Left colon (tissue), 2 donors: ENCODE measurements at regions not wholly inside any gene's neighbourhood (a gene's known extent, or its start where the extent isn't known, plus 50 kb on each side); places are given as distances from the start of the nearest gene placed in this dataset.

Source experiments
- ATAC-seq: fragments of 200-7000 bp; cut with Tn5 transposase; one replicate; pipeline ENCODE4 v1.9.1; 2020; ENCODE audit warnings: mild to moderate bottlenecking, moderate library complexity
- DNase-seq, 2 donors: peaks; one replicate each; pipeline ENCODE4 v3.0.0-alpha.2; 2020
- intact Hi-C, 2 donors: fragments of 100-400 bp; cut with DNase I in 1 of 2; cut with micrococcal nuclease in 1 of 2; formaldehyde crosslinking; loops; one replicate each; pipeline versions ENCODE4 v1.11.2 to v1.14.0; 2022; cut with DNase I, micrococcal nuclease
- donor health status: DM: no; HTN: no; CAD: no.
- donor health status: DM: yes; HTN: yes; CAD: no.

- no peak for ATAC-seq
- intact Hi-C loops, result no loop called here
Observed at GRCh38 chr3:104548401-104548800, 818.3 kb upstream of the ALCAM start.

GRCh38 chr3:104549099-104549714, 817.5 kb upstream of the ALCAM start:
- intact Hi-C loops, result no loop called here
- DNase-seq (no peak), ATAC-seq (no peak)

More at GRCh38 chr3:104548401-104548800, 818.3 kb upstream of the ALCAM start:
- DNase-seq, result no peak

- DNase-seq (no peak), ATAC-seq (no peak)
- intact Hi-C loops, result no loop called here
Observed at GRCh38 chr3:104553121-104553520, 813.6 kb upstream of the ALCAM start.

- ATAC-seq, result no peak
- intact Hi-C loops, result no loop called here
- no peak for DNase-seq
Observed at GRCh38 chr3:104554425-104554824, 812.3 kb upstream of the ALCAM start.

GRCh38 chr3:104555728-104556127, 811.0 kb upstream of the ALCAM start:
- ATAC-seq (no peak), DNase-seq (no peak)

GRCh38 chr3:104556372-104557078, 810.2 kb upstream of the ALCAM start:
- ATAC-seq (no peak), DNase-seq (no peak)
- intact Hi-C loops, result no loop called here

More at GRCh38 chr3:104555728-104556127, 811.0 kb upstream of the ALCAM start:
- intact Hi-C loops, result no loop called here

GRCh38 chr3:104561324-104561723, 805.4 kb upstream of the ALCAM start:
- no peak for ATAC-seq
- DNase-seq, result no peak
- intact Hi-C loops, result no loop called here

- DNase-seq, result peak in 1 of 2 donors; percentile 64
- ATAC-seq, result no peak
- intact Hi-C loops, result no loop called here
Observed at GRCh38 chr3:104564045-104564643, 802.6 kb upstream of the ALCAM start.

GRCh38 chr3:104566054-104566453, 800.7 kb upstream of the ALCAM start:
- ATAC-seq (no peak), DNase-seq (no peak)
- intact Hi-C loops, result no loop called here

GRCh38 chr3:104575634-104576033, 791.1 kb upstream of the ALCAM start:
- ATAC-seq (no peak), DNase-seq (no peak)
- intact Hi-C loops, result no loop called here

- ATAC-seq, result no peak
- intact Hi-C loops, result no loop called here
- DNase-seq, result no peak
Observed at GRCh38 chr3:104578558-104578957, 788.2 kb upstream of the ALCAM start.

- ATAC-seq, result no peak
- DNase-seq, result no peak
- intact Hi-C loops, result no loop called here
Observed at GRCh38 chr3:104582092-104582491, 784.6 kb upstream of the ALCAM start.

GRCh38 chr3:104584682-104585081, 782.0 kb upstream of the ALCAM start:
- DNase-seq, result no peak
- intact Hi-C loops, result no loop called here
- no peak for ATAC-seq

GRCh38 chr3:104586344-104586743, 780.4 kb upstream of the ALCAM start:
- intact Hi-C loops, result no loop called here
- ATAC-seq (no peak), DNase-seq (no peak)

- ATAC-seq (no peak), DNase-seq (no peak)
- intact Hi-C loops, result no loop called here
Observed at GRCh38 chr3:104588442-104588841, 778.3 kb upstream of the ALCAM start.

- intact Hi-C loops, result no loop called here
- no peak for DNase-seq
Observed at GRCh38 chr3:104591776-104592175, 774.9 kb upstream of the ALCAM start.

GRCh38 chr3:104594491-104594890, 772.2 kb upstream of the ALCAM start:
- intact Hi-C loops, result no loop called here
- no peak for ATAC-seq
- no peak for DNase-seq

More at GRCh38 chr3:104591776-104592175, 774.9 kb upstream of the ALCAM start:
- no peak for ATAC-seq

GRCh38 chr3:104596054-104596453, 770.7 kb upstream of the ALCAM start:
- ATAC-seq (no peak), DNase-seq (no peak)
- intact Hi-C loops, result no loop called here

GRCh38 chr3:104596551-104596950, 770.2 kb upstream of the ALCAM start:
- DNase-seq (no peak), ATAC-seq (peak; percentile 71)
- intact Hi-C loops, result no loop called here

- intact Hi-C loops, result no loop called here
- DNase-seq (no peak), ATAC-seq (peak; percentile 79)
Observed at GRCh38 chr3:104598848-104599511, 767.7 kb upstream of the ALCAM start.
